Sigmoid colon (tissue), 4 donors: ENCODE measurements at regions not wholly inside any gene's neighbourhood (a gene's known extent, or its start where the extent isn't known, plus 50 kb on each side); places are given as distances from the start of the nearest gene placed in this dataset.

Experiments
- EP300 ChIP-seq, 4 donors: sonication (generic); formaldehyde crosslinking; IDR thresholded peaks; one replicate each; pipeline ENCODE4 v1.6.1; 2017; ENCODE audit warnings: antibody characterized with exemption in 4 of 4
- POLR2A ChIP-seq, 2 donors: fragments of 450-650 bp; IDR thresholded peaks; one replicate each; pipeline ENCODE4 v1.6.1; 2016; ENCODE audit warnings: antibody characterized with exemption in 2 of 2, mild to moderate bottlenecking in 2 of 2, moderate library complexity in 2 of 2
- POLR2AphosphoS5 ChIP-seq, 4 donors: sonication (generic); formaldehyde crosslinking; IDR thresholded peaks; one replicate each; pipeline ENCODE4 v1.6.1; 2017; ENCODE audit warnings: antibody characterized with exemption in 4 of 4
- TF ChIP-seq, protein P1 (sequence below), 4 experiments: fragments of 450-650 bp in 3 of 4; fragments of 200-600 bp in 1 of 4; IDR thresholded peaks; one replicate each; pipeline ENCODE4 v1.5.1; 2016 to 2019; ENCODE audit warnings: antibody characterized with exemption in 4 of 4, mild to moderate bottlenecking in 3 of 4, moderate library complexity in 2 of 4

DNA sequence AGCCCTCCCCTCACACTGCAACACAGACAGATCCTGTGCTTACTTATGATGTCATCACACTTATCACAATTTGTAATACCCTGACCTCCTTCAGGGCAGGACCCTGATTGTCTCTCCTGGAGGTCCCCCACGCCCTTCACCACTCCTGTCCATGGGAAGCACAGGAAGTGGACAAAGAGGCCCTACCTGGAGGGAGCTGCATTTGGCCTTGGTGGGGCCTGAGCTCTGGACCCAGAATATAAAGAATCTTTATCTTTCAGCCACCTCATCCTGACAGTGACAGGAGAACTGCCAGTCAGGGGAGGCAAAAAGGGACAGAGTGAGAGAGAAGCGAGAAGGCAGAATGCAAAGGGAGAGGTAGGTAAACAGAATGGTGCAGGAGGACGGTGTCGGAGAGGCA is 303.4 kb upstream of the N4BP1 start:
- TF ChIP-seq POLR2A (IDR thresholded peaks at IDR 0.05) (no peak), EP300 (IDR thresholded peaks at IDR 0.05) (no peak), POLR2AphosphoS5 (IDR thresholded peaks at IDR 0.05) (no peak)
- TF ChIP-seq, protein P1, sequence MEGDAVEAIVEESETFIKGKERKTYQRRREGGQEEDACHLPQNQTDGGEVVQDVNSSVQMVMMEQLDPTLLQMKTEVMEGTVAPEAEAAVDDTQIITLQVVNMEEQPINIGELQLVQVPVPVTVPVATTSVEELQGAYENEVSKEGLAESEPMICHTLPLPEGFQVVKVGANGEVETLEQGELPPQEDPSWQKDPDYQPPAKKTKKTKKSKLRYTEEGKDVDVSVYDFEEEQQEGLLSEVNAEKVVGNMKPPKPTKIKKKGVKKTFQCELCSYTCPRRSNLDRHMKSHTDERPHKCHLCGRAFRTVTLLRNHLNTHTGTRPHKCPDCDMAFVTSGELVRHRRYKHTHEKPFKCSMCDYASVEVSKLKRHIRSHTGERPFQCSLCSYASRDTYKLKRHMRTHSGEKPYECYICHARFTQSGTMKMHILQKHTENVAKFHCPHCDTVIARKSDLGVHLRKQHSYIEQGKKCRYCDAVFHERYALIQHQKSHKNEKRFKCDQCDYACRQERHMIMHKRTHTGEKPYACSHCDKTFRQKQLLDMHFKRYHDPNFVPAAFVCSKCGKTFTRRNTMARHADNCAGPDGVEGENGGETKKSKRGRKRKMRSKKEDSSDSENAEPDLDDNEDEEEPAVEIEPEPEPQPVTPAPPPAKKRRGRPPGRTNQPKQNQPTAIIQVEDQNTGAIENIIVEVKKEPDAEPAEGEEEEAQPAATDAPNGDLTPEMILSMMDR (IDR thresholded peaks at IDR 0.05), result no peak
